ENCODE measurements at regions not wholly inside any gene's neighbourhood (a gene's known extent, or its start where the extent isn't known, plus 50 kb on each side); places are given as distances from the start of the nearest gene placed in this dataset.
"Not testable (repeated sequence)": the region's sequence is repeated elsewhere in the genome, so short reads cannot be mapped to it uniquely, and the experiment has no call there.

GRCh38 chr2:216932863-216933548 lies 73.1 kb upstream of the TNP1 start:
- POLR2A ChIA-PET = no interaction called here
- no peaks in the 10 kb centered on the region for H3K4me1 Mint-ChIP-seq
- Histone ChIP-seq H3K9me3 (no peaks in the 10 kb centered on the region), H3K27me3 (replicated peaks in 1 of 2; ENCODE audit: control insufficient read depth in 2 of 2, extremely low read depth in 1 of 2, insufficient read depth in 2 of 2, low read length in 1 of 2) (no peaks in the 10 kb centered on the region), H3K36me3 (ENCODE audit: control insufficient read depth in 2 of 2, extremely low read depth in 1 of 2, insufficient read depth in 1 of 2, low read length in 1 of 2) (no peaks in the 10 kb centered on the region), H3K4me1 (ENCODE audit: control insufficient read depth in 1 of 2, extremely low read depth in 1 of 2, insufficient read depth in 2 of 2, low read length in 2 of 2) (no peaks in the 10 kb centered on the region), H3K4me3 (ENCODE audit: control insufficient read depth in 1 of 2, extremely low read depth in 1 of 2, low read length in 1 of 2) (no peak overlapping the region), H3K27ac (ENCODE audit: low read length) (no peak overlapping the region)
- peaks cover 4 to 7% of the 10 kb centered on the region in 2 donors for H3K27me3 Mint-ChIP-seq
- ATAC-seq (replicated peaks in 1 of 4) = no peak
- H3K36me3 Mint-ChIP-seq = no peaks in the 10 kb centered on the region
- no peaks in the 10 kb centered on the region for H3K9me3 Mint-ChIP-seq
- no peak overlapping the region for H3K27ac Mint-ChIP-seq
- no peak for DNase-seq
- 100% methylated on average over 2 of the region's 12 CpGs for WGBS (ENCODE audit: insufficient coverage)
- H3K4me3 Mint-ChIP-seq = no peak overlapping the region
- CTCF ChIA-PET = interaction anchor here in 1 of 2 donors (0.7 kb wide), 1 partner anchor 1119 kb away, joined by 3 read pairs; no protein-coding TSS in a partner anchor

- Mint-ChIP-seq H3K4me3 (no peak overlapping the region), H3K27me3 (peaks cover 6 to 7% of the 10 kb centered on the region in 2 donors), H3K27ac (no peak overlapping the region), H3K9me3 (no peaks in the 10 kb centered on the region), H3K4me1 (no peaks in the 10 kb centered on the region), H3K36me3 (no peaks in the 10 kb centered on the region)
- ATAC-seq (replicated peaks in 1 of 4) = no peak
- peaks cover 0 to 2% of the 10 kb centered on the region in 2 experiments for H3K27me3 ChIP-seq (replicated peaks in 1 of 2; ENCODE audit: control insufficient read depth in 2 of 2, extremely low read depth in 1 of 2, insufficient read depth in 2 of 2, low read length in 1 of 2)
- 100% methylated on average over 1 of the region's 2 CpGs for WGBS (ENCODE audit: insufficient coverage)
- no peak overlapping the region for H3K4me3 ChIP-seq (ENCODE audit: control insufficient read depth in 1 of 2, extremely low read depth in 1 of 2, low read length in 1 of 2)
- no peak for DNase-seq
- POLR2A ChIA-PET = no interaction called here
- H3K4me1 ChIP-seq (ENCODE audit: control insufficient read depth in 1 of 2, extremely low read depth in 1 of 2, insufficient read depth in 2 of 2, low read length in 2 of 2) = no peaks in the 10 kb centered on the region
- H3K27ac ChIP-seq (ENCODE audit: low read length) = no peak overlapping the region
- H3K36me3 ChIP-seq (ENCODE audit: control insufficient read depth in 2 of 2, extremely low read depth in 1 of 2, insufficient read depth in 1 of 2, low read length in 1 of 2) = no peaks in the 10 kb centered on the region
- CTCF ChIA-PET = interaction anchor here in 1 of 2 donors (0.7 kb wide), 1 partner anchor 1120 kb away, joined by 3 read pairs; no protein-coding TSS in a partner anchor
- H3K9me3 ChIP-seq = no peaks in the 10 kb centered on the region
Observed at GRCh38 chr2:216932113-216932862, 72.4 kb upstream of the TNP1 start.

GRCh38 chr2:216930716-216931115 lies 70.9 kb upstream of the TNP1 start:
- ChIA-PET CTCF (no interaction called here), POLR2A (interaction anchor here in 1 of 2 donors (0.6 kb wide), 1 partner anchor 240 kb away, joined by 3 read pairs; no protein-coding TSS in a partner anchor)
- Histone ChIP-seq H3K9me3 (no peaks in the 10 kb centered on the region), H3K4me1 (ENCODE audit: control insufficient read depth in 1 of 2, extremely low read depth in 1 of 2, insufficient read depth in 2 of 2, low read length in 2 of 2) (no peaks in the 10 kb centered on the region), H3K4me3 (ENCODE audit: control insufficient read depth in 1 of 2, extremely low read depth in 1 of 2, low read length in 1 of 2) (no peak overlapping the region), H3K27ac (ENCODE audit: low read length) (no peak overlapping the region), H3K27me3 (replicated peaks in 1 of 2; ENCODE audit: control insufficient read depth in 2 of 2, extremely low read depth in 1 of 2, insufficient read depth in 2 of 2, low read length in 1 of 2) (peaks cover 0 to 4% of the 10 kb centered on the region in 2 experiments), H3K36me3 (ENCODE audit: control insufficient read depth in 2 of 2, extremely low read depth in 1 of 2, insufficient read depth in 1 of 2, low read length in 1 of 2) (no peaks in the 10 kb centered on the region)
- H3K27me3 Mint-ChIP-seq = peaks cover 5 to 6% of the 10 kb centered on the region in 2 donors
- no peak for DNase-seq
- no peak overlapping the region for H3K27ac Mint-ChIP-seq
- no peak overlapping the region for H3K4me3 Mint-ChIP-seq
- H3K4me1 Mint-ChIP-seq = no peaks in the 10 kb centered on the region
- ATAC-seq (replicated peaks in 1 of 4) = no peak
- WGBS (ENCODE audit: insufficient coverage) = 57% methylated on average over 1 of the region's 2 CpGs
- H3K9me3 Mint-ChIP-seq = no peaks in the 10 kb centered on the region
- no peaks in the 10 kb centered on the region for H3K36me3 Mint-ChIP-seq

- POLR2A ChIA-PET; CTCF ChIA-PET; H3K4me1 ChIP-seq (ENCODE audit: control insufficient read depth in 1 of 2, extremely low read depth in 1 of 2, insufficient read depth in 2 of 2, low read length in 2 of 2); ATAC-seq (replicated peaks in 1 of 4); H3K4me3 Mint-ChIP-seq; H3K4me1 Mint-ChIP-seq; H3K36me3 ChIP-seq (ENCODE audit: control insufficient read depth in 2 of 2, extremely low read depth in 1 of 2, insufficient read depth in 1 of 2, low read length in 1 of 2); H3K9me3 ChIP-seq; H3K27ac ChIP-seq (ENCODE audit: low read length); H3K27ac Mint-ChIP-seq; DNase-seq; H3K36me3 Mint-ChIP-seq; H3K27me3 ChIP-seq (replicated peaks in 1 of 2; ENCODE audit: control insufficient read depth in 2 of 2, extremely low read depth in 1 of 2, insufficient read depth in 2 of 2, low read length in 1 of 2); H3K27me3 Mint-ChIP-seq; H3K4me3 ChIP-seq (ENCODE audit: control insufficient read depth in 1 of 2, extremely low read depth in 1 of 2, low read length in 1 of 2); H3K9me3 Mint-ChIP-seq: not testable (repeated sequence)
- WGBS (ENCODE audit: insufficient coverage) = no CpG with 5 or more reads among the region's 4 CpGs
Observed at GRCh38 chr2:216929338-216929737, 69.5 kb upstream of the TNP1 start.

GRCh38 chr2:216927163-216927562 lies 67.3 kb upstream of the TNP1 start:
- Mint-ChIP-seq H3K4me3 (no peak overlapping the region), H3K9me3 (no peaks in the 10 kb centered on the region), H3K36me3 (no peaks in the 10 kb centered on the region), H3K27me3 (peaks cover 1 to 3% of the 10 kb centered on the region in 2 donors), H3K4me1 (no peaks in the 10 kb centered on the region), H3K27ac (no peak overlapping the region)
- ChIA-PET CTCF (no interaction called here), POLR2A (no interaction called here)
- Histone ChIP-seq H3K9me3 (no peaks in the 10 kb centered on the region), H3K4me3 (ENCODE audit: control insufficient read depth in 1 of 2, extremely low read depth in 1 of 2, low read length in 1 of 2) (no peak overlapping the region), H3K36me3 (ENCODE audit: control insufficient read depth in 2 of 2, extremely low read depth in 1 of 2, insufficient read depth in 1 of 2, low read length in 1 of 2) (no peaks in the 10 kb centered on the region), H3K4me1 (ENCODE audit: control insufficient read depth in 1 of 2, extremely low read depth in 1 of 2, insufficient read depth in 2 of 2, low read length in 2 of 2) (no peaks in the 10 kb centered on the region), H3K27ac (ENCODE audit: low read length) (no peak overlapping the region), H3K27me3 (replicated peaks in 1 of 2; ENCODE audit: control insufficient read depth in 2 of 2, extremely low read depth in 1 of 2, insufficient read depth in 2 of 2, low read length in 1 of 2) (peaks cover 0 to 4% of the 10 kb centered on the region in 2 experiments)
- ATAC-seq (replicated peaks in 1 of 4) (no peak), DNase-seq (no peak)
- WGBS (ENCODE audit: insufficient coverage) = 42% methylated on average over 1 of the region's 5 CpGs

GRCh38 chr2:216925636-216926366 lies 65.9 kb upstream of the TNP1 start:
- WGBS (ENCODE audit: insufficient coverage) = 68% methylated on average over 3 of the region's 6 CpGs
- H3K27ac Mint-ChIP-seq = no peak overlapping the region
- Histone ChIP-seq H3K27ac (ENCODE audit: low read length) (no peak overlapping the region), H3K36me3 (ENCODE audit: control insufficient read depth in 2 of 2, extremely low read depth in 1 of 2, insufficient read depth in 1 of 2, low read length in 1 of 2) (no peaks in the 10 kb centered on the region), H3K4me1 (ENCODE audit: control insufficient read depth in 1 of 2, extremely low read depth in 1 of 2, insufficient read depth in 2 of 2, low read length in 2 of 2) (no peaks in the 10 kb centered on the region), H3K9me3 (no peaks in the 10 kb centered on the region), H3K27me3 (replicated peaks in 1 of 2; ENCODE audit: control insufficient read depth in 2 of 2, extremely low read depth in 1 of 2, insufficient read depth in 2 of 2, low read length in 1 of 2) (peaks cover 0 to 4% of the 10 kb centered on the region in 2 experiments), H3K4me3 (ENCODE audit: control insufficient read depth in 1 of 2, extremely low read depth in 1 of 2, low read length in 1 of 2) (no peak overlapping the region)
- ChIA-PET CTCF (no interaction called here), POLR2A (no interaction called here)
- H3K9me3 Mint-ChIP-seq = no peaks in the 10 kb centered on the region
- peaks cover 1 to 3% of the 10 kb centered on the region in 2 donors for H3K27me3 Mint-ChIP-seq
- DNase-seq (no peak), ATAC-seq (replicated peaks in 1 of 4) (no peak)
- H3K4me3 Mint-ChIP-seq = no peak overlapping the region
- no peaks in the 10 kb centered on the region for H3K36me3 Mint-ChIP-seq
- H3K4me1 Mint-ChIP-seq = no peaks in the 10 kb centered on the region
